PC-3 (cell line): ENCODE measurements at regions not wholly inside any gene's neighbourhood (a gene's known extent, or its start where the extent isn't known, plus 50 kb on each side); places are given as distances from the start of the nearest gene placed in this dataset.

Experiments used
- ATAC-seq: fragments of 200-7000 bp; cut with Tn5 transposase; 2 replicates; pipeline ENCODE4 v1.9.1; 2020; ENCODE audit warnings: mild to moderate bottlenecking, moderate library complexity
- BruUV-seq: library from RNA; stranded (reverse); fragments of 400-500 nt; replicated peaks from 2 replicates; lab custom pipeline; 2021; lab: Mats Ljungman, UMichigan
- CTCF ChIA-PET: fragments of 300-600 bp; sonication (Branson Sonifier 250); formaldehyde crosslinking; loops from one replicate; lab custom pipeline; 2022; ENCODE audit warnings: antibody characterized with exemption; lab: Charles Lee
- POLR2A ChIA-PET: fragments of 300-600 bp; sonication (Branson Sonifier 250); formaldehyde crosslinking; loops from one replicate; lab custom pipeline; 2022; ENCODE audit warnings: antibody characterized with exemption; ENCODE audit not compliant: unreplicated experiment; lab: Charles Lee
- DNase-seq: peaks from one replicate; pipeline ENCODE4 v3.0.0-alpha.2; 2015
- H2AFZ ChIP-seq: fragments of 300-600 bp; sonication (generic); 2 replicates; pipeline ENCODE4 v1.6.0; 2016; ENCODE audit warnings: antibody characterized with exemption, low read length
- H3F3A ChIP-seq: fragments of 300-600 bp; sonication (generic); one replicate; pipeline ENCODE4 v1.6.0; 2017; ENCODE audit warnings: antibody characterized with exemption, low read length, control low read depth, mild to moderate bottlenecking; ENCODE audit not compliant: unreplicated experiment
- H3K27ac ChIP-seq: fragments of 300-600 bp; sonication (generic); 2 replicates; pipeline ENCODE4 v1.5.1; 2016; ENCODE audit warnings: mild to moderate bottlenecking, low read length
- H3K27me3 ChIP-seq: fragments of 300-600 bp; sonication (generic); 2 replicates; pipeline ENCODE4 v1.6.1; 2016; ENCODE audit warnings: low read length, mixed read lengths
- H3K36me3 ChIP-seq: fragments of 300-600 bp; sonication (generic); 2 replicates; pipeline ENCODE4 v1.6.1; 2016; ENCODE audit warnings: low read depth, mixed run types, low read length, mixed read lengths
- H3K4me1 ChIP-seq: fragments of 300-600 bp; sonication (generic); 2 replicates; pipeline ENCODE4 v1.5.1; 2016; ENCODE audit warnings: low read length; ENCODE audit not compliant: insufficient read depth
- H3K4me2 ChIP-seq: fragments of 300-600 bp; sonication (generic); 2 replicates; pipeline ENCODE4 v1.6.0; 2016; ENCODE audit warnings: low read length
- H3K4me3 ChIP-seq: fragments of 300-600 bp; sonication (generic); 2 replicates; pipeline ENCODE4 v1.5.1; 2016; ENCODE audit warnings: mild to moderate bottlenecking, low read length, mixed read lengths
- H3K79me2 ChIP-seq: fragments of 300-600 bp; sonication (generic); 2 replicates; pipeline ENCODE4 v1.6.1; 2017; ENCODE audit warnings: low read length, mixed read lengths
- H3K9ac ChIP-seq: fragments of 300-600 bp; sonication (generic); 2 replicates; pipeline ENCODE4 v1.6.0; 2016; ENCODE audit warnings: mild to moderate bottlenecking, low read length
- H3K9me2 ChIP-seq: fragments of 300-600 bp; sonication (generic); replicated peaks from 2 replicates; pipeline ENCODE4 v1.6.1; 2016; ENCODE audit warnings: mixed run types, low read length, mixed read lengths
- H3K9me3 ChIP-seq: fragments of 300-600 bp; sonication (generic); 2 replicates; pipeline ENCODE4 v1.6.1; 2016; ENCODE audit warnings: low read length, mixed read lengths
- H4K20me1 ChIP-seq: fragments of 300-600 bp; sonication (generic); 2 replicates; pipeline ENCODE4 v1.6.1; 2016; ENCODE audit warnings: low read length, mixed read lengths
- CTCF ChIP-seq: fragments of 300-600 bp; sonication (generic); conservative IDR thresholded peaks from 2 replicates; pipeline ENCODE4 v1.5.1; 2017; ENCODE audit warnings: antibody characterized with exemption, low read depth, mild to moderate bottlenecking, low read length
- EZH2 ChIP-seq: fragments of 300-600 bp; sonication (generic); IDR thresholded peaks from one replicate; pipeline ENCODE4 v1.6.1; 2017; ENCODE audit warnings: antibody characterized with exemption, mild to moderate bottlenecking, low read length; ENCODE audit not compliant: unreplicated experiment
- EZH2phosphoT487 ChIP-seq: fragments of 300-600 bp; sonication (generic); IDR thresholded peaks from 2 replicates; pipeline ENCODE4 v1.6.1; 2018; ENCODE audit warnings: mild to moderate bottlenecking, antibody characterized with exemption, low read length, borderline replicate concordance
- intact Hi-C: fragments of 100-400 bp; cut with micrococcal nuclease; formaldehyde crosslinking; loops from 2 replicates; pipeline ENCODE4 v1.9.0; 2023

GRCh38 chr5:92126182-92126581, 743.1 kb upstream of the ARRDC3 start:
- ATAC-seq (no peak), DNase-seq (no peak)
- Histone ChIP-seq H4K20me1 (no peaks in the 10 kb centered on the region), H3K4me1 (no peaks in the 10 kb centered on the region), H3K79me2 (no peaks in the 10 kb centered on the region), H3K27ac (no peak overlapping the region), H3K9me2 (no peaks in the 10 kb centered on the region), H3K27me3 (no peaks in the 10 kb centered on the region), H3K9me3 (no peaks in the 10 kb centered on the region), H3K4me3 (no peak overlapping the region), H3K36me3 (no peaks in the 10 kb centered on the region), H3F3A (no peaks in the 10 kb centered on the region), H3K4me2 (no peak overlapping the region), H2AFZ (no peak overlapping the region), H3K9ac (no peak overlapping the region)
- no TSS peak for BruUV-seq
- intact Hi-C loops, result no loop called here
- ChIA-PET POLR2A (no interaction called here), CTCF (no interaction called here)
- TF ChIP-seq EZH2 (no peak), CTCF (no peak), EZH2phosphoT487 (no peak)

- Histone ChIP-seq H3K4me3 (no peak overlapping the region), H3K27me3 (no peaks in the 10 kb centered on the region), H3K9me3 (no peaks in the 10 kb centered on the region), H3K9ac (no peak overlapping the region), H3K9me2 (no peaks in the 10 kb centered on the region), H2AFZ (no peak overlapping the region), H3K79me2 (no peaks in the 10 kb centered on the region), H3K36me3 (no peaks in the 10 kb centered on the region), H4K20me1 (no peaks in the 10 kb centered on the region), H3K4me2 (no peak overlapping the region), H3F3A (no peaks in the 10 kb centered on the region), H3K27ac (no peak overlapping the region), H3K4me1 (no peaks in the 10 kb centered on the region)
- DNase-seq (no peak), ATAC-seq (no peak)
- TF ChIP-seq EZH2 (no peak), EZH2phosphoT487 (no peak), CTCF (no peak)
- BruUV-seq, result no TSS peak
- POLR2A ChIA-PET, result no interaction called here
- CTCF ChIA-PET, result no interaction called here
- intact Hi-C loops, result no loop called here
Observed at GRCh38 chr5:92119110-92119509, 736.0 kb upstream of the ARRDC3 start.

- POLR2A ChIA-PET, result no interaction called here
- H3K36me3 ChIP-seq, result no peaks in the 10 kb centered on the region
- H3K4me3 ChIP-seq, result no peak overlapping the region
- DNase-seq (no peak), ATAC-seq (no peak)
- H4K20me1 ChIP-seq, result no peaks in the 10 kb centered on the region
- CTCF ChIA-PET, result no interaction called here
- H3K9me3 ChIP-seq, result no peaks in the 10 kb centered on the region
- H3K9ac ChIP-seq, result no peak overlapping the region
- no peak overlapping the region for H3K4me2 ChIP-seq
- no peaks in the 10 kb centered on the region for H3K27me3 ChIP-seq
- no peaks in the 10 kb centered on the region for H3K79me2 ChIP-seq
- no peak for TF ChIP-seq CTCF
- no peaks in the 10 kb centered on the region for H3K9me2 ChIP-seq
- BruUV-seq, result no TSS peak
- H3F3A ChIP-seq, result no peaks in the 10 kb centered on the region
- intact Hi-C loops, result no loop called here
- H3K27ac ChIP-seq, result no peak overlapping the region
- no peaks in the 10 kb centered on the region for H3K4me1 ChIP-seq
- H2AFZ ChIP-seq, result no peak overlapping the region
Observed at GRCh38 chr5:92106808-92107207, 723.7 kb upstream of the ARRDC3 start.
